G401.6 (cell line): ENCODE measurements at regions not wholly inside any gene's neighbourhood (a gene's known extent, or its start where the extent isn't known, plus 50 kb on each side); places are given as distances from the start of the nearest gene placed in this dataset.

Source experiments
- FAIRE-seq: peaks from 2 replicates; lab custom pipeline; 2012; peaks lifted over from hg19 to GRCh38; lab: Jason Lieb, UNC

GRCh38 chr15:95327661-95328060 lies 1002.8 kb upstream of the NR2F2 start:
- no peak for FAIRE-seq

- no peak for FAIRE-seq
Measured at GRCh38 chr15:95328559-95328958, 1001.9 kb upstream of the NR2F2 start.

- FAIRE-seq = no peak
Measured at GRCh38 chr15:95329362-95329761, 1001.1 kb upstream of the NR2F2 start.

GRCh38 chr15:95341686-95342085 lies 988.8 kb upstream of the NR2F2 start:
- FAIRE-seq = no peak

GRCh38 chr15:95345867-95346266 lies 984.6 kb upstream of the NR2F2 start:
- no peak for FAIRE-seq

- FAIRE-seq = no peak
Measured at GRCh38 chr15:95346721-95347475, 983.6 kb upstream of the NR2F2 start.

GRCh38 chr15:95347837-95348236 lies 982.7 kb upstream of the NR2F2 start:
- FAIRE-seq = no peak

- no peak for FAIRE-seq
Measured at GRCh38 chr15:95350908-95351307, 979.6 kb upstream of the NR2F2 start.

- FAIRE-seq = no peak
Measured at GRCh38 chr15:95352631-95353187, 977.8 kb upstream of the NR2F2 start.

- no peak for FAIRE-seq
Measured at GRCh38 chr15:95353512-95353911, 977.0 kb upstream of the NR2F2 start.

GRCh38 chr15:95359966-95360365 lies 970.5 kb upstream of the NR2F2 start:
- FAIRE-seq = no peak

GRCh38 chr15:95362306-95362705 lies 968.2 kb upstream of the NR2F2 start:
- FAIRE-seq = no peak

- no peak for FAIRE-seq
Measured at GRCh38 chr15:95363646-95364045, 966.9 kb upstream of the NR2F2 start.

GRCh38 chr15:95365511-95366107 lies 964.9 kb upstream of the NR2F2 start:
- no peak for FAIRE-seq

- no peak for FAIRE-seq
Measured at GRCh38 chr15:95368191-95368590, 962.3 kb upstream of the NR2F2 start.

GRCh38 chr15:95368755-95369601 lies 961.5 kb upstream of the NR2F2 start:
- no peak for FAIRE-seq

- FAIRE-seq = no peak
Measured at GRCh38 chr15:95370291-95370690, 960.2 kb upstream of the NR2F2 start.

- FAIRE-seq = no peak
Measured at GRCh38 chr15:95371664-95372063, 958.8 kb upstream of the NR2F2 start.

- FAIRE-seq = no peak
Measured at GRCh38 chr15:95375281-95375680, 955.2 kb upstream of the NR2F2 start.

- no peak for FAIRE-seq
Measured at GRCh38 chr15:95377258-95377852, 953.1 kb upstream of the NR2F2 start.

GRCh38 chr15:95394186-95395067 lies 936.1 kb upstream of the NR2F2 start:
- FAIRE-seq = no peak
